ENCODE measurements at regions not wholly inside any gene's neighbourhood (a gene's known extent, or its start where the extent isn't known, plus 50 kb on each side); places are given as distances from the start of the nearest gene placed in this dataset.
"Not testable (repeated sequence)": the region's sequence is repeated elsewhere in the genome, so short reads cannot be mapped to it uniquely, and the experiment has no call there.

DNA sequence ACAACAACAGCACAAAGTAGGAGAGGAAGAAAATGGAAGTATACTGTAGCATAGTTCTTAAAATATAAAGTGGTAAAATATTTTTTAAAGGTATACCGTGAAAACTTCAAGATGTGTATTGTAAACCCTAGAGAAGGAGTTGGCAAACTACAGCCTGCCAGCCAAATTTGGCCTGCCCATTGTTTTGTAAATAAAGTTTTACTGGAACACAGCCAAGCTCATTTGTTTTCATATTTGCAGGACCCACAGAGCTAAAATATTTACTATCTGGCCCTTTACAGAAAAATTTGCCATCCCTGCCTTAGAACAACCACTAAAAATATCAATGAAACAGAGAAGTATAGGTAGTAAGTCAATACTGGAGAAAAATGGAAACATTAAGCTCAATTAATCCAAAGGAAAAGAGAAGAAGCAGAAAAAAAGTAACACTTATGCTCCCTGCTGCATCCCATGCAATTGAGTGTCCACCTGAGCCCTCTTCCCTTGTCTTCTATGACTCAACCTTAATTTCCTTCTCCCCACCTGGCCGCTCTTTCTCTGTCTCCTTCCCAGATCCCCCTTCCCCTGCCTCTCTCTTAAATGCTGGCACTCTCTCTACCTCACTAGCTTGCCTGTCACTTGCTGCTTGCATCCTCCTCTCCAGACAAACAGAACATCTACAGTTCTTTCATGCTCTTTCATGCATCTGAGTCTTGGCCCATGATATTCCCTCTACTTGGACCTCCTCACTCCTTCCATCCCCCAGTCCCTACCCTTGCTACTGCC is 50.6 kb upstream of the FER start:
- DNase-seq: no peak

DNA sequence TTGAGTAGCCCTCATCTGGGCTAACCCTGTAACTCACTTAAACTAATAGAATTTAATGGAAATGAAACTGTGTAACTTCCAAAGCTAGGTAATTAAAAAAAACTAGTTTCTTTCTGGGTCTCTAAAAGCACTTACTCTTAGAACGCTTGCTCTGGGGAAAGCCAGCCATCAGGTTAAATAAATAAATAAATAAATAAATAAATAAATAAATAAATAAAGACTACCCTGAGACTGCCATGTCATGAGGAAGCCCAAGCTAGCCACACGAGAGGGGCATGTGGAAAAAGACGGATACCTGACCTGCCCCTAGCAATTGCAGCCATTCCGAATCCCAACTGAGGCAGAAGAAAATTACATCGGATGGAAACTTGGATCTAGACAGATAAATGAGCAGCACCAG is 51.3 kb upstream of the FER start:
- DNase-seq: no peak

DNA sequence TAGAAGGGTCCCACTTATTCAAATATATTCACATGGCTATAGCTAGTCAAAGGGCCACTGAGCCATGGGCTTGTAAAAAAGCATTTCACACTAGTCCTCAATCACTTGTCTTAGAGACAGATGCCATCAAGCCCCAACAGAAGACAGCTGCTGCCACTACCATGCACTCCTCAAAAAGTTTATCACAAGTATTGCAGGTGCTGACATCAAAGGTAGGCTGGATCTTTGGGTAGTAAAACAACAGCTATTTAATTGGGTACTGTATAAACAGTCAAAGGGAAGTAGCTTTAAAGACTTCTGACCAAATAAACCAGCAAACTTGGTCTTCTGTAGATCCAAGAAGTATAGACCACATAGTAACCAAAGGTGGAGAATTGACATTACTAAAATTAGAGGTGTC is 59.2 kb upstream of the FER start:
- DNase-seq: no peak

DNA sequence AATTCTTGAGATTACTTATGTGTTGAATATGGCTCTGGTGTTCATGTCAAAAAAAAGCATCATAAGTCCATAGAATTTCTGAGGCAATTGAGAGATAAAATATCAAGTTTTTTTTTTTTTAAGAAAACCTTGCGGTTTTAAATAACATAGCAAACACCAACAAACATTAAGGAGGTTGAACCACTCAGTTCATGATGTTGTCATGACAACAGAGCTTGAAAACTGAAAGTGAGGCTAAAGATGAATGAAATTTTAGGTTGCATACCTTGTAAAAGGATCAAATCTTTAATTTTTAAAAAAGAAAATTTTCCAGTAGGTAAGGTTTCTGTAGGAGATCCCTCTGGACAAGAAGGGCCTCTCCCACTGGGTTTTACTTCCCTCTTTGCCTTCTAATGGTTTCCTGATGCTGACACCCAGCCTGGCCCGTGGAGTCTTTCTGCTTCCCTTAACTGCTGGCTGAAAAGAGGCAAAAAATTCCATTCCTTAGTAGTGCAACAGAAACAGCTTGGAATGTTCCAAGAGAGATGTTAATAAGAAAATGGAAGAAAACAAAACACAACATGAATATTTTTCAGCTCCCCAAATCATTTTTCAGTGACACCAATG is 60.0 kb upstream of the FER start:
- peak; percentile 32 to 67 (median 59) for DNase-seq

DNA sequence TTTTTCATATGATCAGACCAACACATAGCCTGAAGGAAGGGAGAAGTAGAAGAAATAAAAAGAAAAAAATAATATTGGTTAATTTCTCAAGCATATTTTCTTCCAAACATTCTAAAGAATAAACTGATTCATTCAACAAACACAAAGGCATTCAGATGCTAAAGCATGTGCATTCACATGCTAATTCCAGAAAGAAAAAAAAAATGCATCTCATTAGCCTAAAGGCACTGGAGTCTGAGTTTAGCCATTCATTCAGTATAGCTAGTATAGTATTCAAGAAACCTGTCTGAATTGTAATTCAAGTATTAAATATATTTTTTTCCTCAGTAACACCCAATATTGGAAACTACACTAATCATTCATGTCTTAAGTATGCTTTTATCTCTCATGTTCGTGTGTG is 61.0 kb upstream of the FER start:
- no peak for DNase-seq

DNA sequence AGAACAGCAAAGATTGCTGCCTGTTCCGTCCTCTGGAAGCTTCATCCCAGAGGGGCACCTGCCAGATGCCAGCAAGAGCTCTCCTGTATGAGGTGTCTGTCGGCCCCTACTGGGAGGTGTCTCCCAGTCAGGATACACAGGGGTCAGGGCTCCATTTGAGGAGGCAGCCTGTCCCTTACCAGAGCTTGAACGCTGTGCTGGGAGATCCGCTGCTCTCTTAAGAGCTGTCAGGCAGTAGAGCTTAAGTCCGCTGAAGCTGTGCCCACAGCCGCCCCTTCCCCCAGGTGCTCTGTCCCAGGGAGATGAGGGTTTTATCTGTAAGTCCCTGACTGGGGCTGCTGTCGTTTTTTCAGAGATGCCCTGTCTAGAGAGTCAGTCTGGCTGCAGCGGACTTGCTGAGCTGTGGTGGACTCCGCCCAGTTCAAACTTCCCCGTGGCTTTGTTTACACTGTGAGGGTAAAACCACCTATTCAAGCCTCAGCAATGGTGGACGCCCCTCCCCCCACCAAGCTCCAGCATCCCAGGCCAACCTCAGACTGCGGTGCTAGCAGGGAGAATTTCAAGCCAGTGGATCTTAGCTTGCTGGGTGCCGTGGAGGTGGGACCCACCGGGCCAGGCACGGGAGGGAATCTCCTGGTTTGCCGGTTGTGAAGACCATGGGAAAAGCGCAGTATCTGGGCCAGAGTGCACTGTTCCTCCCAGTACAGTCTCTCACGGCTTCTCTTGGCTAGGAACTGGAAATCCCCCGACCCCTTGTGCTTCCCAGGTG is 62.1 kb upstream of the FER start:
- DNase-seq: not testable (repeated sequence)

DNA sequence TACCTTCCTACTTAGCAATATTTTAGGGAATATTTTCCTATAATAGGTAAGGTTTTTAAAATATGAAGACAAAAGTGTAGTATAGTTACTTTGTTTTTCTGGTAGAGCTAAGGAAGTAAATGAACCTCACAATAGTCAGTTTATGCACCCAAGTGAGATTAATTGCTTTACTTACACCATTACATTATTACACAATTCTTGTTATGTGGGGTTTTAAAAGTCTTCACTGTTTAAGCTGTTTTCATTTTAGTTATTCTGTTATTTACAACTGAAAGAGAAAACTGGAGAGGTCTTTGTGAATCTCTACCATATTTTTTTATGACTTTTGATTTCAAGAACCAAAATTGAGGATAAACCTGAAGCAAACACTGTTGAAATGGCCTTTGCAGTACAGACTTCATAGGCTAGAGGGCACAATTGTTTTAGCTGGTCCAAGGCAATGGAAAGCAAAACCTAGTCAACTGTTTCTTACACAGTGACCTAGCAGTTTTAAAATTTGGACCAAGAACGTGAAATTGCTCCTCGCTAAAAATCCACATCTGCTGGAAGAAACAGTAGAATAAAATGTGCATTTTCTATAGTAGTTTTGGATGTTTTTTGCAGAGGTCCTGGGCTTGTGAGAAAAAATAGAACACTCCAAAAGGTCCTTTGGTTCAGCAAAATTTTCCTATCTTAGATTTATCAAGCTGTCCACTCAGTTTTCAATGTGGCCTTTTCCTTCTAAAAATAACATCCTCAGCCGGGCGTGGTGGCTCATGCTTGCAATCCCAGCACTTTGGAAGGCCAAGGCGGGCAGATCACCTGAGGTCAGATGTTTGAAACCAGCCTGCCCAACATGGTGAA is 66.4 kb upstream of the FER start:
- DNase-seq: peak; percentile 62 to 84 (median 72)

DNA sequence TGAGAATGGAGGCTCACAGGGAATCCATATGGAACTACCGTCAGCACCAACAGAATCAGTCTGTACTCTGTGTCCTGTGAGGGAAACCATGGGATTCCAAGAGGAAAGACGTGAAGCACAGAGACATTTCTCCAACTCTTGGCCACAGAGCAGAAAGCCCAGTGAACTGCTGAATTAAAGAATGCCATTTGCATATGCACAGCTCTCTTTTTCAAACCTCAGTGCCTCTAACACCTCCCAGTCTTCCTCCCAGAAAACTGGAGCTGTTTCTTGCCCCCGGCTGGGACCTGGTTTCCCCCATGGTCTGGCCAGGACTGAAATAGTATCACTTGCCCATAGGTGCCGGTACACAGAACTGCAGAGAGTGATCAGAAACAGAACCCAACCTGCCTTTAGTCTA is 69.6 kb upstream of the FER start:
- DNase-seq: no peak

DNA sequence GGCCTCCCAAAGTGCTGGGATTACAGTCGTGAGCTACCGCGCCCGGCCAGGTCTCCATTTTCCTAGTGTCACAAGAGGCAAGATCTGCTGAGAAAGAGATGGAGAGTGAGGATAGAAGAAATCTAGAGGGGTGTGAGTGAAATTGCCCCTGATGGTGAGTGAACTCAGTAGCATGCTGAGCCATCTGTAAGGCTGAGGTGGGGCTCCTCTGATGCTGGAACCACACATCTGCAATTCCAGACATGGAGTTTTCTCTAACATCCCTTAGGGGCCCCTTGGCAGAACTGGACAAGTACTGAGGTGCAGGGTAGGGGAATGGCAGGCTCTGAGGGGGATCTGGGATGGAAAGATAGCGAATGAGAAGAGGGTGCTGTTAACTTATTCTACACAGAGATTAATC is 72.0 kb upstream of the FER start:
- no peak for DNase-seq

DNA sequence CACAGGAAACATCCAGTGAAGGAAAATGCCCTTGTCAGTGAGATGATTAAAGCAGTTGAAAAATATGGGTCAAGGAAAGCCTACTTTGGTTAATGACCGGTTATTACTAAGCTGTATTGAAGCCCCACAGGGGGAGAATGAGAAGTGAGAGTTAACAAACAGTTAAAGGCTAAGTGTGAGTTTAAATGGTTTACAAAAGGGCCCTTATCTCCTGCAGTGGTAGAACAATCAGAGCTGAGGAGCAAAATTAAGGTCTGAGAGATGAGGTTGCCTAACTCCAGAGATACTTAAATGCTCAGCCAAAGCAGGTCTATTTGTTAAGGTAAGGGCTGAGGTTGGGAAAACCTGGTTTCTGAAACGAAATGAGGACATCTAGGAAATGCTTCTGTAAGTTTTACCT is 75.1 kb upstream of the FER start:
- DNase-seq: no peak

DNA sequence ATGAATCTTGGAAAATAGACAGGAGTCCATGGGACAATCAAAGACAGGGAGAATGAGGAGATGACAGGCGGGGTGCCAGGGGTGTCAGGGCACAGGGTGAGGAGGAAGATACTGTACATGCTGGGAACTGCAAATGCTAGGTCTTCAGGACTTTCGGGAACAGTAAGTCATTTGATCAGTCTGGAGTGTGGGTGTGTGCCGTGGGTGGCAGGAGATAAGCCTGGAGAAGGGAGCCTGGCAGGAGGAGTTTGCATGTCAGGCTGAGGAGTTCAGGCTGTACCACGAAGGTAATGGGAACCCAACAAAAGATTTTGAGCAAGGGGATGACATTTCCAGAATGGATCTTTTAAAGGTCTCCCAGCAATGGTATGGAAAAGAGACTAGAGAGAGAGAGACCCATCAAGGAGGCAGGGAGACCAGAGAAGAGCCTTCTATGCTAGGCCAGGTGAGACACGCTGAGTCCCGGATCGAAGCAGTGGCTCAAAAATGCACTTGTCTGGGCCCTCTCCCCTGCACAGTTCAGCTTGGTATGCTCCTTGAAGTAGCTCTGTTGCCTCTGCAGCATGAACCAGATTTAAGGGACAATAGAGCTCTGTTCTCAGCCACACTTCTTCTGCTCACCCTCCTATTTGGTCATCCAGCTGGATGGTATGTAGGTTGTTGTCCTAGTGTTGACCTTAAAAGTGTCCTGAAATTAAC is 77.0 kb upstream of the FER start:
- DNase-seq: no peak

DNA sequence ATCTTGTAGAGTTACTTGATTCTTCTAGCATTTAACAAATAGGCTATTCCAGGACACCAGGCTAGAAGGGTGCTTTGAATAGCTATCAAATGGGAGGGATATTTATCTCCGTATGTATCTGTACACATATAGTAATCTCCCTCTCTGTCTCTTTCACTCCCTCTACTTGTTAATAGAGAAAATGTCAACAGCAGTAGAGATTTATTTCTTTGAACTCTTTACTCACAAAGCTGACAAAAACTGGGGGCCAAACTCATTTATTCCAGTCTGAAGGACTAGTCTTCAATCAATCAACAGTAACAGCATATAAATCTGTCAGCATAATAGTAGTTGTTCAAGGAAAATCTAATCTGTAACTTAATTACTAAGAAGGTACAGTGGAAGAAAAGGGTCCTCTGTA is 78.2 kb upstream of the FER start:
- no peak for DNase-seq

DNA sequence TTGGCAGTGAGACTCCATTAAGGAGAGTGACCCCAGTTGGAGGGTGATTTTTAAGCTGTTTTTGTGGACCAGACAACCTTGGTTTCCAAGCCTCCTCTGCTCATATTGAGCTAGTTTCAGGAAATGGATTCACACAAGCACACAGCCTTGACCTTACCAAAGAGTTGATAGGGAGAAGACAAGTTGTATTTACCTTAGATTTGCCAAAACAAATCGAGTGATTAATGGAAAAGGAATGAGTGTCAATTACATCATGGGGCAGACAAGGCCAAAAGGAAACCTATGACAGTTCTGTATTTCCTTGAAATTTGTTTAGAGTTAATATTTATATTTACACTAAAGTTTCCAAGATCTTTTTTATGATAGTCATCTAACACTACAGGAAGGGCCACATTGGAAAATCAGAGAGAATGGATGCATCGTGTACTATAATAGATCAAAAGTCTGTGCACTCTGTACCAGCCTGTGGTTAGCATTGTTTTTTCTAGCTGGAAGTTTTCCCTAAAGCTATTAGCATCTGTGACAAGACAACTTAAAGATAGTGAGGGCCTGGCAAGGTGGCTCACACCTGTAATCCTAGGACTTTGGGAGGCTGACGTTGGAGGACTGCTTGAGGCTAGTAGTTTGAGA is 86.0 kb upstream of the FER start:
- DNase-seq: no peak

DNA sequence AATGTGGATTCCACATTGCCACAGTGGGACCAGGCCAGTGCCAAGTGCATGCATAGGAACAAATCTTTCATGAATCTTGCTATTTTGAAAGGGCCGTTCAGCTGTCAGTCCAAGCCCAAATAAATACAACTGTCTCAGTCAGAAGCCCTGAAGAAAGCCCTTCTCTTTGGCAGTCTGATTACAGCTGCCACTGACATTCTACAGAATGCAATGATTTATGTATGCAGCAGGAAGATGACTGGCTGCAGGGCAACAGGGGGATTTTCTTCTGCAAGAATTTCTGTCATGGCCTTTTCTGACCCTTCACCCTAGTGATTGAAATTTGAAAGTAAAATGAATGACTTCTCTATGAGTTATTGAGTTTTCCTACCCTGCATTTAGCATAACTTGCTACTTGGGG is 86.7 kb upstream of the FER start:
- DNase-seq: no peak

DNA sequence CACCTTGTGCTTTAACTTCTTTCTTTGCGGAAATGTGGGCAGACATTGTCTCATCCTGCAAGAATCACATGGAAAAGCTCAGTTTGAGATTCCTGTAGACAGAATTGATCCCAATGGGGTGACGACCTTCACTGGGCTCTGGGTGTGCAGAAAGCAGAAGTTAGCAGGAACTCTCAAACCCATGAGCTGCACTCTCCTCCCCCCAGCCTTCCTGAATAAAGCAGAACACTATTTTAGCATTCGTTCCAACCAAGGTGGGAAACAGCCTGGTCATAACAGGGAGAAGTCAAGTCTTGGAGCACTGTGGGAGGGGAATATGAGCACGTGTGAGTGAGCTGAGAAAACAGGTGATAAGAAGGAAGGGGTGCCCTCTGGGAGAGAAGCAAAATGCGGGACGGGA is 87.4 kb upstream of the FER start:
- peak in 2 of 4 experiments; percentile 7 to 13 for DNase-seq

DNA sequence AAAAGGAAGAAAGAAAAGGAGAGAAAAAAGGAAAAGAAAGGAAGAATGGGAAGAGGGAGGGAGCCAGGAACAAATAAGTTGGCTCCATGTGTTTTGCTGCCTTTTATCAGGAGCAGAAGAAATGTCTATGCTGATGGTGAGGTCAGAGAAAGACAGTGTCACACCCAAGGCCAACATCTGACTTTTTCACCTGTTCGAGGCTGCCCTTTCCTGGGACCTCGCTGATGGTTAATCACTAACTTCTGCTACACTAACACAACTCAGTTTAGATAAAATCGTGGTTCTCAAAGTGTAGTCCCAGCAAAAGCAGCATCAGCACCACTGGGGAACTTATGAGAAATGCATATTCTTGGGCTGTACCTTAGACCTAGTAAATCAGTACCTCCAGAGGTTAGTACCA is 88.2 kb upstream of the FER start:
- no peak for DNase-seq

DNA sequence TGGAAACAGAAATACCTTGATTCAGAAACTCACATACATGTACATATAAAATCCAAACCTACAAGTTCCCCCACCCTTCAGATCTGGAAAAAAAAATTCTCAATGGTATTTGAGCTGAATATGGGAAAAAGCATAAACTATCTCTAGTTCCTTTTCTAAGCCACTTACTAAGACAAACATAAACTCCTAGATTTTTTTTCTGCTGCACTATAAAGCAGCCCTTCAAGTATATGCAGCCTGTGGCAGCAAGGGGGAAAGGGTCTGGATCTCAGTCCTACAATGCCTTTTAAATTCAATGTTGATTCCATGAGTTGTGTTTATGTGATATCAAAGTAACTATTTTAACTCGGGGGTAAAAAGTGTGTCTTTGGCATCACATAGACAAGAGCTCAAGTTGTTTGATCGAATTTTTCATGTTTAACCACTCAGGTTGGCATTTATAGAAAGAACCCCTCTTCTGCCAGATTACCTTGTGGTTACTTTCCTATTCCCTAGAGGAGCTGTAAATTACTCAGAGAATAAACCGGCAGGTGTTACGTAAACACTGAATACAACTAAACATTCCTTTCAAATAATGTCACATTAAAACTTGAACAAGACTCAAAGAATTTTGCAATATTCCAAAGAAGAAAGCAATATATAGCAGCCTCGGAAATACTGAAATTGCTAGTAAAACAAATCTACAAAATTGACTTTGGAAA is 91.8 kb upstream of the FER start:
- DNase-seq: no peak

DNA sequence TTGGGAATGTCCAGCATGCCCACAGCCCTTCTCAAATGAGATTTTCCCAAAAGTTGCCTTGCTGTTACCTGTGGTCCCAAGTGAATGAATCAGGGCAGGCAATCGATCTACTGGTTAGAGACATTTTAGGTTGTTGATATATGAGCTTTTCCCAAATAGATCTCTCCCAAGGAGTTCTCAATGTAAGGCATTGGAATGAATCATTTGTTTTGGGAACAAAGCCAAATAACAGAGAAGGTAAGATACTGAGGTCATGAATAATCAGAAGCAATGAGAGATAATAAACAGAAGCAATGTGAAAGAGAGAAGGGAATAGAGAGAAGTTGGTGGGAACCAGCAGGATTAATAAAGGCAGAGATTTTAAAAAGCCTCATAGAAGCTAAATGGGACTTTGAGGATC is 93.6 kb upstream of the FER start:
- DNase-seq: no peak

DNA sequence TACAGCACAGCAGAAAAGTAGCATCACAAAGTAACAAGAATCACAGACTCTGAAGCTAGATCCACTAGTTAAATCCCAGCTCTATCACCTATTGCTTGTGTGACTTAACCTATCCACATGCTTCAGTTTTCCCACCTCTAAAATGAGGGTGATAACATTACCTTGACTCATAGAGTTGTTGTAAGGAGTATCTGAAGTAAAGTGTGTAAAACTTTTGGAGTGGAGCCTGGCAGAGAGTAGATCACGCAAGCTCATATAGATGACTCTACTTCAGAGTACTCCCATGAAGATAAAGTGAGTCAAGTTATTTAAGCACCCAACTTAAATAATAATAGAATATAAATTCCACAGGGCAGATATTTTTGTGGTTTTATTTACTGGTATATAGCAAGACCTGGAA is 94.5 kb upstream of the FER start:
- no peak for DNase-seq

DNA sequence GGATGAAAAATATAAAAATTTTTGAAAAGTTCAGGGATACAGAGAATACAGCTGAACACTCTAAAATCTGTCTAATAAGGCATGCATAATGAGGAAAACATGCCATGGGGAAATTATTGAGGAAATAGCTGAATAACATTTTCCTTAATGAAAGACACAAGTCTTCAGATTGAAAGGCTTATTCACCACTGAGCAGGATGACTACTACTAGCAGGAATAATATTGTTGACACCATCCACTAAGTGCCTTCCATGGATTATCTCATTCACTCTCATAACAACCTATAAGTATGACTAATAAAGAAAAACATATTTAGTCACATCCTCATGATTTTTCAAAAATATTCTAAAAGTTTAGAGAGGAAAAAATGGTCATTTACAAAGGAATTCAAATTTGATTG is 96.7 kb upstream of the FER start:
- DNase-seq: no peak

DNA sequence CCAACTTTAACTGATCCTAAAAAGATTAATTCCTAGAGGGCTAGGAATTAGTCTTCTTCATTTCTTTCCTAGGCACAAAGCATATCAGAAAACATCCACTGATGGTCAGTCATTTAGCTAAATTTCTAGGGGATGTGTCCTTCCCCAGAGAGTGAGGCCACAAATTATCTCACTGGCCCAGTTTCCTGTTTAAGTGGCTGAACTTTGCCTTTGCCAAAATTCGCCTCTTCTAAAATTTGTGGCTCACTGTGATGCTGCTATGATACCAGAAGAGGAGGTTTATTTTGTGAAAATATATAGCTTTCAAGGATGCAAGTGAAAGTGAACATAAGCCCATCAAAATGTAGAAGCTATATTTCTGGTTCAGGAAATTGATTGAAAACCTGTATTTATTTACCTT is 98.1 kb upstream of the FER start:
- no peak for DNase-seq
